Esophagus squamous epithelium (tissue), 5 donors: ENCODE measurements at regions not wholly inside any gene's neighbourhood (a gene's known extent, or its start where the extent isn't known, plus 50 kb on each side); places are given as distances from the start of the nearest gene placed in this dataset.

Experiments
- DNase-seq: peaks from one replicate; lab custom pipeline; 2025; lab: John Stamatoyannopoulos, UW
- H3K27ac ChIP-seq, 4 donors: fragments of 200-600 bp; sonication (generic); one replicate each; pipeline ENCODE4 v1.5.1; 2016 to 2019; ENCODE audit warnings: mild to moderate bottlenecking in 1 of 4
- H3K27me3 ChIP-seq, 4 donors: fragments of 200-600 bp; sonication (generic); 1 replicate in 3 of 4; 2 replicates in 1 of 4; pipeline versions ENCODE4 v1.5.1 to v1.6.0; 2017 to 2021; ENCODE audit warnings: antibody characterized with exemption in 1 of 4
- H3K36me3 ChIP-seq, 3 donors: fragments of 200-600 bp; sonication (generic); one replicate each; pipeline ENCODE4 v1.5.1; 2016 to 2019
- H3K4me1 ChIP-seq, 3 donors: fragments of 200-600 bp; sonication (generic); one replicate each; pipeline ENCODE4 v1.5.1; 2017 to 2019
- H3K4me3 ChIP-seq, 4 donors: fragments of 200-600 bp; sonication (generic); 1 replicate in 3 of 4; 2 replicates in 1 of 4; pipeline ENCODE4 v1.5.1; 2016 to 2019; ENCODE audit warnings: mild to moderate bottlenecking in 2 of 4, moderate library complexity in 1 of 4
- H3K9me3 ChIP-seq, 3 donors: fragments of 200-600 bp; sonication (generic); one replicate each; pipeline ENCODE4 v1.5.1; 2016 to 2019
- CTCF ChIP-seq, 6 experiments: fragments of 450-650 bp in 4 of 6; fragments of 200-600 bp in 2 of 6; sonication (generic) in 2 of 6; IDR thresholded peaks; one replicate each; pipeline ENCODE4 v1.5.1; 2016 to 2019; ENCODE audit warnings: antibody characterized with exemption in 6 of 6, mild to moderate bottlenecking in 4 of 6, moderate library complexity in 4 of 6
- POLR2A ChIP-seq, 4 donors: fragments of 450-650 bp; IDR thresholded peaks; one replicate each; pipeline ENCODE4 v1.6.1; 2017; ENCODE audit warnings: antibody characterized with exemption in 4 of 4, mild to moderate bottlenecking in 4 of 4, moderate library complexity in 3 of 4
- WGBS, 2 donors: methylation state at CpG; one replicate each; pipeline ENCODE4 v1.1.5; 2018; 5-methylcytosine and 5-hydroxymethylcytosine counted together
- intact Hi-C: fragments of 100-400 bp; cut with DNase I; formaldehyde crosslinking; loops from one replicate; pipeline ENCODE4 v1.15.0; 2022
- donor health status: DM: yes; HTN: yes; CAD: no.

GRCh38 chr7:53302496-53303246 is 267.2 kb downstream of the POM121L12 start:
- Histone ChIP-seq H3K27ac (no peak overlapping the region), H3K27me3 (no peaks in the 10 kb centered on the region), H3K4me1 (no peaks in the 10 kb centered on the region), H3K9me3 (no peaks in the 10 kb centered on the region), H3K36me3 (no peaks in the 10 kb centered on the region), H3K4me3 (no peak overlapping the region)
- DNase-seq = no peak
- TF ChIP-seq CTCF (IDR thresholded peaks at IDR 0.05) = no peak
- no peak for TF ChIP-seq POLR2A (IDR thresholded peaks at IDR 0.05)
- 45 to 50% methylated on average over 4 of the region's 4 CpGs for WGBS, 2 donors
- intact Hi-C loops = no loop called here

GRCh38 chr7:53303781-53304180 is 268.3 kb downstream of the POM121L12 start:
- TF ChIP-seq CTCF (IDR thresholded peaks at IDR 0.05) (no peak), POLR2A (IDR thresholded peaks at IDR 0.05) (no peak)
- H3K36me3 ChIP-seq = no peaks in the 10 kb centered on the region
- no peaks in the 10 kb centered on the region for H3K4me1 ChIP-seq
- no peak overlapping the region for H3K4me3 ChIP-seq
- 53 to 64% methylated on average over 2 of the region's 2 CpGs for WGBS, 2 donors
- no peaks in the 10 kb centered on the region for H3K27me3 ChIP-seq
- intact Hi-C loops = no loop called here
- H3K27ac ChIP-seq = no peak overlapping the region
- H3K9me3 ChIP-seq = no peaks in the 10 kb centered on the region
- no peak for DNase-seq

- no peaks in the 10 kb centered on the region for H3K9me3 ChIP-seq
- H3K4me3 ChIP-seq = no peak overlapping the region
- no peaks in the 10 kb centered on the region for H3K4me1 ChIP-seq
- no peaks in the 10 kb centered on the region for H3K36me3 ChIP-seq
- no peak for TF ChIP-seq CTCF (IDR thresholded peaks at IDR 0.05)
- no peaks in the 10 kb centered on the region for H3K27me3 ChIP-seq
- intact Hi-C loops = no loop called here
- DNase-seq = no peak
- no peak overlapping the region for H3K27ac ChIP-seq
- 70 to 75% methylated on average over 3 of the region's 3 CpGs for whole genome bisulfite sequencing, 2 donors
Observed at GRCh38 chr7:53306846-53307245, 271.4 kb downstream of the POM121L12 start.

GRCh38 chr7:53311205-53311604 is 275.8 kb downstream of the POM121L12 start:
- Histone ChIP-seq H3K36me3 (no peaks in the 10 kb centered on the region), H3K4me1 (no peaks in the 10 kb centered on the region), H3K27me3 (no peaks in the 10 kb centered on the region), H3K27ac (no peak overlapping the region), H3K9me3 (no peaks in the 10 kb centered on the region), H3K4me3 (no peak overlapping the region)
- no peak for TF ChIP-seq POLR2A (IDR thresholded peaks at IDR 0.05)
- TF ChIP-seq CTCF (IDR thresholded peaks at IDR 0.05) = no peak
- intact Hi-C loops = no loop called here
- WGBS, 2 donors = 68 to 86% methylated on average over 5 of the region's 5 CpGs
- no peak for DNase-seq

- DNase-seq = no peak
- Histone ChIP-seq H3K36me3 (no peaks in the 10 kb centered on the region), H3K9me3 (no peaks in the 10 kb centered on the region), H3K4me3 (no peak overlapping the region), H3K27ac (no peak overlapping the region), H3K4me1 (no peaks in the 10 kb centered on the region), H3K27me3 (no peaks in the 10 kb centered on the region)
- no peak for TF ChIP-seq POLR2A (IDR thresholded peaks at IDR 0.05)
- TF ChIP-seq CTCF (IDR thresholded peaks at IDR 0.05) = no peak
- intact Hi-C loops = no loop called here
- 28 to 41% methylated on average over 6 of the region's 6 CpGs for WGBS, 2 donors
Observed at GRCh38 chr7:53315981-53316380, 280.5 kb downstream of the POM121L12 start.
